Mucosa of gallbladder (tissue), 1 donor: ENCODE measurements at regions not wholly inside any gene's neighbourhood (a gene's known extent, or its start where the extent isn't known, plus 50 kb on each side); places are given as distances from the start of the nearest gene placed in this dataset.
"Not testable (repeated sequence)": the region's sequence is repeated elsewhere in the genome, so short reads cannot be mapped to it uniquely, and the experiment has no call there.

Experiments
- DNase-seq: peaks from one replicate; pipeline ENCODE4 v3.0.0-alpha.2; 2020; ENCODE audit warnings: low spot score
- donor health status: DM: no; HTN: no; CAD: no.

- DNase-seq, result no peak
Observed at GRCh38 chr6:3920321-3920720, 71.1 kb downstream of the FAM50B start.

- DNase-seq, result no peak
Observed at GRCh38 chr6:3921663-3922062, 72.5 kb downstream of the FAM50B start.

GRCh38 chr6:3922619-3923018, 73.4 kb downstream of the FAM50B start:
- not testable (repeated sequence) for DNase-seq

GRCh38 chr6:3925223-3926149, 76.3 kb downstream of the FAM50B start:
- DNase-seq, result peak; percentile 41

DNA sequence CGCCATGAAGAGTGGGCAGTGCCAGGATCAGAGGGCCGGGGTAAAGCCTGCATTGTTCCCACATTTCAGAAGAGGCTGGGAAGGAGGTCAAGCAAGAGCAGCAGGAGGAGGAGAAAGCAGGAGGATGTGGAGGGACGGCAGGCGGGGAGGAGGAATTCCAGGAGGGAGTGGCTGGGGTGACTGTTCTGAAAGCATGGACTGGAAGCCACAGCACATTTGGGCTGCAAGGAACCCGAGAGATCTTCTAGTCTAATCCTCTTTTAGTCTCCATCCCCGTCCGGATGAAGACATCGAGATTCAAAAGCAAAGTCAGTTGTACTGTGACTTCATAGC, 76.9 kb downstream of the FAM50B start:
- DNase-seq, result no peak

- DNase-seq, result no peak
Observed at GRCh38 chr6:3928111-3928510, 78.9 kb downstream of the FAM50B start.

GRCh38 chr6:3929281-3929798, 80.2 kb downstream of the FAM50B start:
- peak; percentile 60 for DNase-seq

DNA sequence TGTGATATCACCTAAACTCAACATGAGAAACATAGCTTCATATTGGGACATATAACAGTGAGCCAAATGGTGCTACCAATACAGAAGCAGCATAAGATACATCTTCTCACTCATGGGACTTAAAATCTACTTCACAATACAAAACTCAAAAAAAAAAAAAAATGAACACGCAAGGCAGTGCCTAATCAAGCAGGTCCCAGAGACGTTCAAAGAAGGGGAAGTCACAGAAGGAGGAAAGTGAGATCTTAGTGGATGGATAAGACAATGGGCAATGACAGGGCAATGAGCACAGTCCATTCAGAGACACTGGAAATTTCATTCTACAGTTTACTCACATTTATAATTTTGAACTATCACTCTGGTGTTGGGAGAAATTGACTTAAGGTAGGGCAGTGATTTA, 88.3 kb downstream of the FAM50B start:
- DNase-seq, result no peak

GRCh38 chr6:3938715-3939367, 89.7 kb downstream of the FAM50B start:
- no peak for DNase-seq

DNA sequence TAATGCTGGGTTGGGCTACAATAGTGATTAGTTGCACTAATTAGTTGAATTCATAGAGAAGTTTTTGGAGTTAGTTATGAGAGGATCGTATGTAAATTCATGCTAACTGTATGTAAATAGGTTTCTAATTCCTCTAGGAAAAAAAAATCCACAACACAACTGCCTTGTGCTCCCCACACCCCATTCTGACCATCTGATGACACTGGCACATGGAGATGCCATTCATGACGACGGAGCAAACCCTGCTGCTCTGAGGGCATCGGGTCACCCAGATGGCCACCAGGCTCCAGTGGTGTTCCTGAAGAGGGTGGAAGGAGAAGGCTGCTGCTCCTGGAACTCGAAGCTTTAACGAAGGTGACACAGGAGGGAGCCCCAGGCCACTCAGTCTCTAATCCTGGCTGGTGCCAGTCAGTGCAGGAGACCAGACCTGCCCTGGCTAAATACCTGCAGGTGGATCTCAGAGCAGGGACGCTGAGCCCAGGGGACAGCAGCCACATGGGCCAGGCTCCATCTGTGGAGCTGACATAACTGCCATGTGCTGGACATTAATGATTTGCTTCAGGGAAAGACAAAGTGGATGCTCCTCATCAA, 90.3 kb downstream of the FAM50B start:
- no peak for DNase-seq

- peak; percentile 42 for DNase-seq
Observed at GRCh38 chr6:3939964-3940363, 90.8 kb downstream of the FAM50B start.

- no peak for DNase-seq
Observed at GRCh38 chr6:3940703-3941102, 91.5 kb downstream of the FAM50B start.

GRCh38 chr6:3943331-3943765, 94.2 kb downstream of the FAM50B start:
- DNase-seq, result peak; percentile 52

DNA sequence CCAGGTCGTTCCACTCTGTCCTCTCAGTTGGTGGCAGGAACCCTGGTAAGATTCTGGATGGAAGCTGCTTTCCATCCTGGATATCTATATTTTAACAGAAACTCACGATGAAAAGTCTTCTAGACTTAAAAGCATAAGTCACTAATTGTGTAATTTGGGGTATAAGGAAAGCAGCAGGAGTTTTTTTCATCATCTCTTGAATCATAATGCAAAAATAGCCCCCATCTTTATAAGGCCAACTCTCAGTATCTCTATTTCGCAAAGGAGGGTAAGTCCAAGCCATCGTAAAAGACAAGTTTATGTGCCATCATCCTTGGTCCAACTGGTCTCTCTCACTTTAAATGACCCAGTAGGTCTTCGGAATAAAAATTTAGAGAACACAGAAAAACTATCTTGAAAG, 95.1 kb downstream of the FAM50B start:
- DNase-seq, result no peak

DNA sequence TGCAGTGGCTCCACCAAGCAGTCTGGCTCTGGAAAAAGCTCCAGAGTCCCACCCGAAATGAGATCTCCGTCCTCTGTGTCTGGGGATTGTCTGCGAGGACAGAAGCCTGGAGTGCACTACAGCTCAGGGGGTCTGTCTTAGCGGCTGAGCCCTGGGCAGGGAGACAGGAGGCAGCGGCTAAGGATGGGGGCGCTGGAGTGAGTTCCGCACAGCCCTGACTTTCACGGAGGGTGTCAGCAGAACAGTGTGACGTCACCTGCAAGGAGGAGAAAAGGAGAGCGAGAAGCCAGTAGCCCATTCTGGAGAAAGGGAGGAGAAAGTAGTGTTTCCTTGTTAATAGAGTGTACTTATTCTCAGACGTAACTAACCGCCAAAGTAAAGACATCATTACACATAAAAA, 97.6 kb downstream of the FAM50B start:
- DNase-seq, result no peak

- DNase-seq, result no peak
Observed at GRCh38 chr6:3948866-3949265, 99.7 kb downstream of the FAM50B start.

- DNase-seq, result no peak
Observed at GRCh38 chr6:3949521-3949920, 100.3 kb downstream of the FAM50B start.

DNA sequence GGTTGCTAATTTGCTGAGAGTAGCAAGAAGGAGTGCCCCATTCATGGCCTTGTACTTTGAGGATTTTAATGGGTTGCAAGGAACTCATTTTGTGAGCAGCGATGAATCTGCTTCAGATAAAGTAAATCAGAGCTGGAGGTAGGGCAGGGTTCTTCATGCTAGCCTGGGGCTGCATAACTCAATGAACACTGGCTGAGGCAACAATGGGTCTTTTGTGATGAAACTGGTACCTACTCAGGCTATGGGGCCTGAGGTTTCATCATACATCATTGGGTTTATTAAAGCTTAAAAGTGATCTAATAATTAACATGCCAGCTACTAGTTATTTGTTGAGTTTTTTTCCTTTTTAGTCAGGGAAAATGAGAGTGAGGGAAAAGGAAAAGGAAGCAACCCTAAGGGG, 106.9 kb downstream of the FAM50B start:
- DNase-seq, result no peak

DNA sequence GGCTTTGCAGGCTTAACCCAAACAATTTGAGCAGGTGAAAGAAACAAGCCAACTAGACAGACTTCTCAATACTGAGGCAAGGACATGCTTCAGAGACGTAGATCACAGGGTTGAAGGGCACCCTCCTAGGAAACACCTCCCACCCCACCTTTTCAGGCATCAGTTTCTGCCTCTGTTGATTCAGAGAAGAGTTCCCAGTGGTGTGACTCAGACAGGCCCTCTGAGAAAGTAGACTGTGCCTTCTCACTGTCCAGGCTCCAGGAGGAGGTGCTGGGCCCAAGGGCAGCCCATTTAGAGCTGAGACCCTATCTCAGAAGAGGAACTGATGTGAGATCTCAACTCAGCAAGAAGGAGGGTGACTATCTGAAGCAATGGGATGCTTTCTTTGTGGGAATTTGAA, 108.1 kb downstream of the FAM50B start:
- DNase-seq, result no peak

- no peak for DNase-seq
Observed at GRCh38 chr6:3958255-3958654, 109.1 kb downstream of the FAM50B start.

DNA sequence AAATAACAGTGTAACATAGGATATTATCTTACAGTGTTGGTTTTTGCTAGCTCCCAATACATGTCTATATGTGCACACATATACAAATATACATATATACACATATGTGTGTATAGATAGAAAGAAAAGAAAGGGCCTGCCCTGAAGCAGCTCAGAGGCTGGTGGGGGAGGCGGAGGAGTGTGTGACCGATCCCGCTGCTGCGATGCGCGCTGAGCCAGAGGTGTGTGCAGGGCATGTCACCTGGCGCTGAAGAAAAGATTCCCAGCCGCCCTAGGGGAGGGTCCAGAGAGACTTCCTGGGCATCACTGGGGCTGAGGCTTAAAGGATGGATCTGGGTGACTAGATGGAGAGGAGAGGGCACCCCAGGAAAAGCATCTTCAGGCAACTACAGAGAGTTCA, 110.2 kb downstream of the FAM50B start:
- no peak for DNase-seq

DNA sequence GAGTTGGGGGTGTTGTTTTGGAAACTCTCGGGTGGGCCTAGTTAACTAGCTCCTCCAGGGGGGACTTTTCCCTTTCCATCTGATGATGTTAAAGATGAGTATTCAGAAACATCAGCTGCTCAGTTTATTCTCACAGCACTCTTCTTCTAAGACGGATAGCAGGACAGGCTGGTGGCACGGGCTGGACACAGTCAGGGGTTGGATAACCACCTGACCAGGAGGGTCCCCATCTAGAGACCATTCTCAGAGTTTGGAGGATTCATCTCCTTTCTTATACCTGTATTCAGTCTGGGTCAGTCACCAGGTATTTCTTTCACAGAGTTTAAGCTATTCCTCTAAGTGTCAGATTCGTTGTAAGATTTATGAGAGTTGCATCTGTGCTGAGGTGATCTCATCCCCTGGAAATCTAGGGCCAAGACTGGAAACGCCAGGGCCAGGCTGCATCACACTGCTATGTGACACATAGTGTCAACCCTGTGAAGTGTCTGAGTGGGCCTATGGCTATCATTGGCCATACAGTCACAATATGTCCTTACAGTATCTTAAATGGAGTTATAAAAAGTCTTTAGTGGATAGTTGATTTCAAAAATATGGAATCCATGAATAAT, 111.7 kb downstream of the FAM50B start:
- DNase-seq, result no peak
